Right lobe of liver (tissue), 6 donors: ENCODE measurements at regions not wholly inside any gene's neighbourhood (a gene's known extent, or its start where the extent isn't known, plus 50 kb on each side); places are given as distances from the start of the nearest gene placed in this dataset.

ENCODE experiments used
- ATAC-seq, 4 donors: fragments of 200-7000 bp; cut with Tn5 transposase; one replicate each; pipeline ENCODE4 v1.9.1; 2020; ENCODE audit warnings: mild to moderate bottlenecking in 4 of 4, moderate library complexity in 4 of 4
- DNase-seq, 3 donors: peaks; one replicate each; pipeline ENCODE4 v3.0.0-alpha.2; 2020
- H3K27ac ChIP-seq, 3 donors: fragments of 200-600 bp; one replicate each; pipeline ENCODE4 v1.8.0; 2022
- H3K27me3 ChIP-seq, 2 donors: fragments of 200-600 bp; one replicate each; pipeline ENCODE4 v1.8.0; 2022
- H3K36me3 ChIP-seq, 4 donors: fragments of 200-600 bp; sonication (generic) in 1 of 4; one replicate each; pipeline versions ENCODE4 v1.5.1 to v1.8.0; 2017 to 2022; ENCODE audit warnings: control low read depth in 1 of 4
- H3K4me1 ChIP-seq, 4 donors: fragments of 200-600 bp; sonication (generic) in 1 of 4; one replicate each; pipeline versions ENCODE4 v1.5.1 to v1.8.0; 2017 to 2022; ENCODE audit warnings: control low read depth in 1 of 4
- H3K4me3 ChIP-seq, 3 donors: fragments of 200-600 bp; one replicate each; pipeline ENCODE4 v1.8.0; 2022
- H3K9me3 ChIP-seq, 4 donors: fragments of 200-600 bp; sonication (generic) in 1 of 4; one replicate each; pipeline versions ENCODE4 v1.5.1 to v1.8.0; 2017 to 2022; ENCODE audit warnings: control low read depth in 1 of 4
- POLR2A ChIP-seq: fragments of 450-650 bp; IDR thresholded peaks from one replicate; pipeline ENCODE4 v1.6.1; 2017; ENCODE audit warnings: antibody characterized with exemption, mild to moderate bottlenecking
- WGBS: methylation state at CpG from one replicate; pipeline ENCODE4 v1.1.6; 2018; ENCODE audit warnings: low coverage, low lambda C conversion rate; ENCODE audit not compliant: insufficient coverage; ENCODE audit errors: missing lambda C conversion rate; 5-methylcytosine and 5-hydroxymethylcytosine counted together
- intact Hi-C, 2 donors: fragments of 100-400 bp; cut with DNase I; formaldehyde crosslinking; loops; one replicate each; pipeline versions ENCODE4 v1.11.2 to v1.14.1; 2022
- TF ChIP-seq, protein P1 (sequence below), 4 donors: fragments of 200-600 bp in 3 of 4; fragments of 450-650 bp in 1 of 4; IDR thresholded peaks; one replicate each; pipeline versions ENCODE4 v1.5.1 to v1.8.0; 2016 to 2022; ENCODE audit warnings: antibody characterized with exemption in 4 of 4, mild to moderate bottlenecking in 2 of 4
- donor health status: DM: no; HTN: yes; CAD: no.
- donor health status: DM: no; HTN: no; CAD: no.
- donor health status: DM: no; HTN: no; CAD: no.
- donor health status: DM: no; HTN: yes; CAD: no.
- donor health status: DM: no; HTN: yes; CAD: no.

DNA sequence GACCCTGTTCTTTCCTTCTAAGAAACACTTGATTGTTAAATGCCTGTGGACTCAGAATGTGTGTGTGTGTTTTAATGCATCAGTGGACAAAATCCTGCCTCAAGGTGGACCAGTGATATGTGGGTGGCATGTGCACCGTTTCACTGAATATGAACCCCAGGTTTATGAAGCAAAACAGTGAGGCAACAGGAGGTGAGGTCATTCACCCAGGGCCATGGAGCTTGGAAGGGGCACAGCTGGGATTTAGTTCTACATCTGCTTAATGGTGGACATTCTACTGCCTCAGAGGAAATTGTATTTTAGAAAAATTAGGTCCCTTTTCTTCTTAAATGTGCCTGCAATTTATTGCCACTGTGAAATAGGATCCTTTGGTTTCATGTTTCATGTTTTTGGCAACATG, 549.5 kb upstream of the EEF2KMT start:
- Histone ChIP-seq H3K36me3 (no peaks in the 10 kb centered on the region), H3K9me3 (no peaks in the 10 kb centered on the region), H3K27ac (no peak overlapping the region), H3K4me3 (no peak overlapping the region), H3K27me3 (no peaks in the 10 kb centered on the region), H3K4me1 (no peaks in the 10 kb centered on the region)
- no peak for ATAC-seq
- intact Hi-C loops, result no loop called here
- DNase-seq, result no peak
- 50% methylated on average over 1 of the region's 1 CpG for WGBS
- TF ChIP-seq POLR2A, result no peak
- TF ChIP-seq, protein P1, sequence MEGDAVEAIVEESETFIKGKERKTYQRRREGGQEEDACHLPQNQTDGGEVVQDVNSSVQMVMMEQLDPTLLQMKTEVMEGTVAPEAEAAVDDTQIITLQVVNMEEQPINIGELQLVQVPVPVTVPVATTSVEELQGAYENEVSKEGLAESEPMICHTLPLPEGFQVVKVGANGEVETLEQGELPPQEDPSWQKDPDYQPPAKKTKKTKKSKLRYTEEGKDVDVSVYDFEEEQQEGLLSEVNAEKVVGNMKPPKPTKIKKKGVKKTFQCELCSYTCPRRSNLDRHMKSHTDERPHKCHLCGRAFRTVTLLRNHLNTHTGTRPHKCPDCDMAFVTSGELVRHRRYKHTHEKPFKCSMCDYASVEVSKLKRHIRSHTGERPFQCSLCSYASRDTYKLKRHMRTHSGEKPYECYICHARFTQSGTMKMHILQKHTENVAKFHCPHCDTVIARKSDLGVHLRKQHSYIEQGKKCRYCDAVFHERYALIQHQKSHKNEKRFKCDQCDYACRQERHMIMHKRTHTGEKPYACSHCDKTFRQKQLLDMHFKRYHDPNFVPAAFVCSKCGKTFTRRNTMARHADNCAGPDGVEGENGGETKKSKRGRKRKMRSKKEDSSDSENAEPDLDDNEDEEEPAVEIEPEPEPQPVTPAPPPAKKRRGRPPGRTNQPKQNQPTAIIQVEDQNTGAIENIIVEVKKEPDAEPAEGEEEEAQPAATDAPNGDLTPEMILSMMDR (IDR thresholded peaks at IDR 0.05), result no peak

- no peak overlapping the region for H3K4me3 ChIP-seq
- H3K27ac ChIP-seq, result no peak overlapping the region
- no peaks in the 10 kb centered on the region for H3K4me1 ChIP-seq
- ATAC-seq (no peak), DNase-seq (no peak)
- 59% methylated on average over 10 of the region's 10 CpGs for WGBS
- no peaks in the 10 kb centered on the region for H3K27me3 ChIP-seq
- H3K36me3 ChIP-seq, result no peaks in the 10 kb centered on the region
- TF ChIP-seq POLR2A, result no peak
- TF ChIP-seq, protein P1 (IDR thresholded peaks at IDR 0.05), result no peak
- H3K9me3 ChIP-seq, result no peaks in the 10 kb centered on the region
- intact Hi-C loops, result no loop called here
Observed at GRCh38 chr16:5643855-5644531, 546.4 kb upstream of the EEF2KMT start.

GRCh38 chr16:5642436-5642835, 544.8 kb upstream of the EEF2KMT start:
- H3K9me3 ChIP-seq, result no peaks in the 10 kb centered on the region
- no peaks in the 10 kb centered on the region for H3K36me3 ChIP-seq
- no peak overlapping the region for H3K4me3 ChIP-seq
- H3K27me3 ChIP-seq, result no peaks in the 10 kb centered on the region
- TF ChIP-seq POLR2A, result no peak
- TF ChIP-seq, protein P1 (IDR thresholded peaks at IDR 0.05), result no peak
- 43% methylated on average over 6 of the region's 6 CpGs for WGBS
- no peak overlapping the region for H3K27ac ChIP-seq
- DNase-seq (no peak), ATAC-seq (no peak)
- H3K4me1 ChIP-seq, result no peaks in the 10 kb centered on the region
- intact Hi-C loops, result no loop called here

DNA sequence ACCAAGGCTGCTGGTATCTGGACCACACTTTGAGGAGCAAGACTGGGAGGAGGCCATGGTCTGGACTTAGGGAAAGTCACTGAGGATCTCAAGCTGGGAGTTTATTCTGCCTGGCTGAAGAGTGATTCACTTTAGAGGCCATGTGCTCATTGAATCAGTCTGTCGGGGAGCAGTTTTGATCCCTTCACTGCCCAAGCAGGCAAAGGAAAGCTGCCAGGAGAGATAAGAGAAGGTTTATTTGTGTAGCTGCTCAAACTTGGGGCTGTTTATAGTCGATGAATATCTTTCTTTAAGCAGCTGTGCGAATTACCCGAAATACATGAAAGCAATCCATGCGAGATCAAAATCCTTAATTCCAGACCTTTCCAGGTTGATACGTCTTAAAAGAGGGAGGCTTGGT, 544.4 kb upstream of the EEF2KMT start:
- Histone ChIP-seq H3K4me3 (no peak overlapping the region), H3K9me3 (no peaks in the 10 kb centered on the region), H3K4me1 (no peaks in the 10 kb centered on the region), H3K27me3 (no peaks in the 10 kb centered on the region), H3K36me3 (no peaks in the 10 kb centered on the region), H3K27ac (no peak overlapping the region)
- DNase-seq, result no peak
- intact Hi-C loops, result no loop called here
- 36% methylated on average over 6 of the region's 6 CpGs for WGBS
- no peak for TF ChIP-seq POLR2A
- TF ChIP-seq, protein P1 (IDR thresholded peaks at IDR 0.05), result no peak
- ATAC-seq, result no peak

GRCh38 chr16:5640883-5641282, 543.3 kb upstream of the EEF2KMT start:
- H3K27ac ChIP-seq, result no peak overlapping the region
- intact Hi-C loops, result no loop called here
- H3K4me3 ChIP-seq, result no peak overlapping the region
- H3K27me3 ChIP-seq, result no peaks in the 10 kb centered on the region
- ATAC-seq (no peak), DNase-seq (no peak)
- H3K36me3 ChIP-seq, result no peaks in the 10 kb centered on the region
- H3K4me1 ChIP-seq, result no peaks in the 10 kb centered on the region
- WGBS, result 89% methylated on average over 1 of the region's 1 CpG
- no peaks in the 10 kb centered on the region for H3K9me3 ChIP-seq
- TF ChIP-seq, protein P1 (IDR thresholded peaks at IDR 0.05), result no peak
- TF ChIP-seq POLR2A, result no peak
